HG02970 (cell line): ENCODE measurements at regions not wholly inside any gene's neighbourhood (a gene's known extent, or its start where the extent isn't known, plus 50 kb on each side); places are given as distances from the start of the nearest gene placed in this dataset.
"Not testable (repeated sequence)": the region's sequence is repeated elsewhere in the genome, so short reads cannot be mapped to it uniquely, and the experiment has no call there.

Source experiments
- ATAC-seq: cut with Tn5 transposase; IDR thresholded peaks from one replicate; pipeline ENCODE4 v1.9.1; 2021; ENCODE audit warnings: mild to moderate bottlenecking, moderate library complexity, moderate number of reproducible peaks; ENCODE audit not compliant: unreplicated experiment, low FRiP score

DNA sequence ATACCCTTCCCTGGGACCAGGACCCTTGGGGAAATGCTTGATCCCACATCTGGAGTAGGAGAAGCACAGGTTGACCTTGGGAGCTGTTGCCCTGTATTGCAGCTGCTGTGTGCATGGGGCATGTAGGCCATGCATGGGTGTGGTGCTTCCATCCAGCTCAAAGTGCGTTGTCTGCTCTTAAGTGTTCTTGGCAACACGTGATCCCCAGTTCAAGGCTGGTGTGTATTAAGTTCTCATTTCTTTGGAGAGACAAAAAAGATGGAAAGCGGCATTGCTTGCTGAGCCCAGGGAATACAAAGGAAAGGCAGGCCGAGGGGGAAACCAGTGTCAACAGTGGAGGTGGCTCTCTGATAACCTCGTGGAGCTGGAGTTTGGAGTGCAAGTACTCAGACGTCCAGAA, 110.7 kb downstream of the RTP5 start:
- no peak for ATAC-seq

DNA sequence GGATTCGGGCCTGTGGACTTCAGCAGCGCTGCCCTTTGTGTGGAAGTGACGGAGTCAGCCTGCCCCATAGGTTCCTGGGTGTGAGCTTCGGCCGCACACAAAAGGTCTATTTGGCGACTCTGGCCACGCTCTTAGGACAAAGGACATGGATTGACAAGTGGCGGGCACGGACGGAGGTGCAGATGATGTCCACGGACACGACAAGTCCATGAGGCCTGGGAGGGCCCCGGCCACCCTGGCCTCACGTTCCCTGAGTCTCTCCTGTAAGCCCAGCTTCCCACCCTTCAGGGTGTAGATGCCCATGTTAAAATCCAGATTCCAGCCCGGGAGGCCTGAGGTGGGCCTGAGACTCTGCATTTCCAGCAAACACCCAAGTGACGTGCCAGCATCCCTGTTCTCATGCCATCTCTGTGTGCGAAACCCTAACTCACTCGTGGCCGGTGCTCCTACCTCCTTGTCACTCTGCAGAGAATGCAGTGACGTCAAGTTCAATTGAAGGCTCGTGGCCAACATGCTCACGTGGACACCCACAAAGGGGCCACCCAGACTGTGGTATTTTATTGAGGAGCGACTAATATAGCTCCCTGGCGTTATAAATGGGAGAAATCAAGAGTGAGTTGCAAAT, 111.7 kb downstream of the RTP5 start:
- ATAC-seq = no peak

DNA sequence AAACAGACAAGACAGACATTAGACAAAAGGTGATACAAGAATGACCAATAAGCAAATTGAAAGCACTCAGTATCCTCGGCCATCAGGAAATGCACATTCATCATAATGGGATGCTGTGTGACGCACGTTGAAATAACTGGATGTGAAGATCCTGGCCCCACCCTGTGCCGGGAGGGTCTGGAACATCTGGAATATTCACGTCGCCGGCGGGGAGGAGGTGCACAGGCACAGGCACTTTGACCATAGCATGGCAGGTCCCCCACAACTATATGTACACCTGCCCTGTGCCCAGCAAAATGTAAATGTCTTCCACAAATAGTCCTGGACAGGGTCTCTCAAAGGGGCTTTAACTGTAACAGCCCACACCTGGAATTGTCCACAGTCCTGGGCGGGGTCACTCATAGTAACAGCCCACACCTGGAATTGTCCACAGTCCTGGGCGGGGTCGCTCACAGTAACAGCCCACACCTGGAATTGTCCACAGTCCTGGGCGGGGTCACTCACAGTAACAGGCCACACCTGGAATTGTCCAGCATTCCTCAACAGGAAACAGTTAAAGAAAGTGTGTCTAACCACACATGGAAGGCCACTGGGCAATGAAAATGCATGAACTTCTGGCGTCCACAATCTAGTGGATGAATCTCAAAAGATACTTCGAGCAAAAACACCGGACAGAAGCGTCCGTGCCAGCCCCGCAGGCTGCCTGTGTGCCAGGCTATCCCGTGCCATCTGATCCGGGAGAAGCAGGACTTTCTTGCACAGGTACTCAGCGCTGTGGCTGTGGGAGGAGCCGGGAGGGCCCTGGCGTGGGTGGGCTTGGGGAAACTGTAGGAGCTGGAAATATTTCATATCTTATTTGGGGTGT, 113.4 kb downstream of the RTP5 start:
- ATAC-seq = no peak

DNA sequence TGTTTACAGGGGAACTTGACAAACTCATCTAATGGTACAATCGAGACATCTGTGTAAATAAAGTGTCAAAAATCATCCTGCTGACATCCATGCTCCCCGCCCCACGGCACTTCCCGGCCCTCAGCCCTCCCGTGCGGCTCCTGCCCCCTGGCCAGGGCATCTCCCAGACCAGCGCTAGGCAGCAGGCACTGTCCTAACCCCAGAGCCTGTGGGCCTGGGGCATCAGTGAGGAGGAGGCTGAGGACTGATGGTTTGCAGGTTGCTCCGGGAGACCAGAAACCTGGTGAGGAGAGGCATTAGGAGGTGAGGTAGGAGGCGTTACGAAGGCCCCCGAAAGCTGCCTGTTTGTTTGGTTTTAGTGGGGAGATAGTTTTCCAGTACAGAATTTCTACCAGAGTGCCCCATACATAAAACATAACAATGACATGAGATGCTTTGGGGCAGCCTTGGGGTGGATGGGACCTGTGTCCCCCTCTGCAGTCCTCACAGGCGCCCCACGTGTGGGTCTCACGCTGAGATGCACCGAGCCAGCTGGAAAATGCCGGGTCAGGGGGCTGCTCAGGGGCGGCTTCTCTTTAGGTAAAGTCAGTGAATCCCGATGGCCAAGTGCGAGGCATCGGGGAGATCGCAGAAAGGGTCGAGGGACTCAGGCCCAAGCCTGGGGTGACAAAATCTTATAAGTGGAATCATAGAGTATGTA, 114.2 kb downstream of the RTP5 start:
- ATAC-seq = no peak

- no peak for ATAC-seq
These were observed 114.7 kb downstream of the RTP5 start for GRCh38 chr2:241984271-241984655.

DNA sequence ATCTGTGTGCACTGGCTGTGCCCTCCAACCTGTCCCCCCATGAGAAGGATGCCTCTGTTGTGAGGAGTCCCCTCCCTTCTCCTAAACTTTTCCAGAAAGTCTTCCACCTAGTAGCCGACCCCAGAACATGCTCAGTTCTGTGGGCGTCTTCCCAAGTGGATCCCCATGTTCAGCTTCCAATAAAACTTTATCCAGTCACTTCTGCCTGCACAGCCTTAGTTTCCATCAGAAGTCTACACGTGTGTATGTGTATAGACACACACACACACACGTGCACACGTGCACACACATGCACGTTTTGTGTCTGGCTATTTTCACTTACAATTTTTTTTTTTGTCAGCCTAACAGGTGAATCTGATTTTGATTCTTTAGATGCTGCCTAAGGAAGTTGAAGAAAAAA, 115.1 kb downstream of the RTP5 start:
- ATAC-seq = no peak

- not testable (repeated sequence) for ATAC-seq
These were observed 115.8 kb downstream of the RTP5 start for GRCh38 chr2:241985161-241985985.

GRCh38 chr2:241985986-241986329, 116.4 kb downstream of the RTP5 start:
- ATAC-seq = no peak

DNA sequence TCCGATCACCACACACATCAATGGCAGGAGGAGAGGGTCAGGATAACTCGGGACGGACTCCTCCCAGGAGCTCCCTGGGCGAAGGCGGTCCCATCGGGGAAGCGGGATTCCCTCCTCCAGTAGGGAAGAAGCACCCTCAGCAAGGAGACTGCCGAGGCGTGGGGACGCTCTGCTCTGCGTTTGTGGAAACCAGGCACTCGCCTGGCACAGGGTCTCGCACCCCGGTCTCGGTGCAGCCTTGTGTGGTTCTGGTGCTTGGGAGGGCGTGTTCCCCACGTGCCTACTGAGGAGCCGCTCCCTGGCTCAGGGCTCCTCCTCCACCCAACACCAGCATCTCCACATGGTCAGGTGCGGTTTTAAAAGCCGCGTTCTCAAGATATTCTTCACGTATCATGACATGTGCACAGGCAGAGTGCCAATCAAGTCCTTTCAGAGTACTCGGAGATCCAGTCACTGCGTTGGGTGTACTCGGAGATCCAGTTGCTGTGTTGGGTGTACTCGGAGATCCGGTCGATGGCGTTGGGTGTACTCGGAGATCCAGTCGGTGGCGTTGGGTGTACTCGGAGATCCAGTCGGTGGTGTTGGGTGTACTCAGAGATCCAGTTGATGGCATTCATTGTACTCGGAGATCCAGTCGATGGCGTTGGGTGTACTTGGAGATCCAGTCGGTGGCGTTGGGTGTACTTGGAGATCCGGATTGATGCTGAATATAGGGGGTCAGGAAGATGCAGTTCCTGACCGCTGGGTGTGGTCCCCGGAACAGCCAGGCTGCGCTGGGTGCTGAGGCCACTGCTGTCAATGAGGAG, 117.5 kb downstream of the RTP5 start:
- ATAC-seq = no peak

DNA sequence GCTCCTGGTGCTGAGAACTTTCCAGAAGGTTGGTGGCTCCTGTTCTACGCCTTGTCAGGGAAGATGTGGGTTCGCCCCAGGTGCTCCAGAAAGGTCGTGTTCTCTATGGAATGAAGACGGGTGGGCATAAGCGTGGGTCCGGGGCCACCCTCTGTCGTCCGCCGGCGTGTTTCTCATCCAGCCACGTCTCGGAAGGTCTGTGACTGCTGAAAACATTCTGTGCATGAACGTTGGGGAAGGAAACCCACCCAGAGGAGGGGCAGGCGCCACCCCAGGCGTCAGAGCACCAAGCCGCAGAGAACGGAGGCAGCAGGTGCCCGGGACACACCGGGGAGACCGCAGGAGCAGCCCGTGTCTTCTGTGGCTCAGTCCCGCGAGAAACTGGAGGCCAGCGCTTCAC, 118.2 kb downstream of the RTP5 start:
- ATAC-seq = no peak

DNA sequence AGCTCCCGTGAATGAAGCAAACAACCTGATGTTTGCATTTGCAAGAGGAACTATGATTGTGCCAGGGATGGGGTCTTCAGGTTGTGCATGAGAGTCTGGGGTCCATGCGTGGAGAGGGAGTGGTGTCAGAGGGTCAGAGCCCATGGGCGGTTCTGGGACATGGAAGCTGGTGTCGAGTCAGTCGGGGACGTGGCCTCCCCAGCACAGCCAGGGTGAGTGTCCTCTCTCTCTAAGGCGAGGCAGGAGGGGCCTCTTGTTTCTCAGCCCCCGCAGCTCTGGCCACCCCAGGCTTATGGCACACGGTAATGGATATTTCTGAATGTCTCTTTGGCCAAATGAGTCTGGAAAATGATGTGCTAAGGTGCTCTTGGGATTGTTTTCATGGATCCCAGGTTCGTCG, 118.6 kb downstream of the RTP5 start:
- ATAC-seq = no peak

GRCh38 chr2:241989074-241989473, 119.5 kb downstream of the RTP5 start:
- ATAC-seq = no peak

GRCh38 chr2:241990466-241990865, 120.9 kb downstream of the RTP5 start:
- ATAC-seq = no peak

DNA sequence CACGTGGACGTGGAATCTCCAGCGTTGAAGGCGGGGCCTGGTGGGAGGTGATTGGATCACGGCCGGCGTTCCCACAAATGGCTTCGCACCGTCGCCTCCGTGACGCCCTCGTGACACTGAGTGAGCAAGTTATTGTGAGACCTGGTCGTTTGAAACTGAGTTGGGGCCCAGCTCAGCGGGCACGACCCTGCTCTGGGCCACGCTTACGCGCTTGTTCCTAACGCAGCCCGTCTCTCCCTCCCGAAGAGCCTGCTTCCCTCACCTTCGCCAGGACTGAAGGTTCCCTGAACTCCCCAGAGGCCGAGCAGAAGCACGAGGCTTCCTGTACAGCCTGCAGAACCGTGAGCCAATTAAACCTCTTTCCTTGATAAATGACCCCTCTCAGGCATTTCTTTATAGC, 121.8 kb downstream of the RTP5 start:
- ATAC-seq = no peak

- no peak for ATAC-seq
These were observed 123.2 kb downstream of the RTP5 start for GRCh38 chr2:241992753-241993152.

GRCh38 chr2:241993386-241994005, 124.0 kb downstream of the RTP5 start:
- no peak for ATAC-seq

- ATAC-seq = no peak
These were observed 124.6 kb downstream of the RTP5 start for GRCh38 chr2:241994086-241994485.

DNA sequence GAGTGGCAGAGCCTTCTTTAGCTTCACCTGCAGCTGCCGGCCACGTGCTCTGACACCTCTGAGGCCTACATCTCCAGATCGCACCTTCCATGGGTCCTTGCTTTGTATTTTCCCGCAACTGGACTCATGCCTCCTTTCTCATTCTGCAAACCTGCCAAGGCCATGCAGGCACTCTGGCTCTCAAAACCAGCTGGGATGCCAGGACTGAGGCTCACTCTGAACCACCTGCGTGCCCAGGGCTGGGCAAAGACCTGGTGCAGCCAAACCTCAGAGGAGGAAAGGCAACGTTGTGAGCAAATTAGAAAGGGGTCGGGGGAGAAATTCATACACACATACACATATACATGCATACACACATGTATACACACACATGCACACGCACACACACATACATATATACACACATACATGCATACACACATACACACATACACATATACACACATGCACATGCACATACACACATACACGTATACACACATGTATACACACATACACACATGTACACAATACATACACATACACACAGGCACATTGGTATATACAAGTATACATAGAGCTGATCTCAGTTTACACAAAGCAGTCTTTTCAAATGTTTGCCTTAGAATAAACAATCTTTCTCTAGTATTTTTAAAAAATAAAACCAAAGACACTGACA, 125.2 kb downstream of the RTP5 start:
- no peak for ATAC-seq

DNA sequence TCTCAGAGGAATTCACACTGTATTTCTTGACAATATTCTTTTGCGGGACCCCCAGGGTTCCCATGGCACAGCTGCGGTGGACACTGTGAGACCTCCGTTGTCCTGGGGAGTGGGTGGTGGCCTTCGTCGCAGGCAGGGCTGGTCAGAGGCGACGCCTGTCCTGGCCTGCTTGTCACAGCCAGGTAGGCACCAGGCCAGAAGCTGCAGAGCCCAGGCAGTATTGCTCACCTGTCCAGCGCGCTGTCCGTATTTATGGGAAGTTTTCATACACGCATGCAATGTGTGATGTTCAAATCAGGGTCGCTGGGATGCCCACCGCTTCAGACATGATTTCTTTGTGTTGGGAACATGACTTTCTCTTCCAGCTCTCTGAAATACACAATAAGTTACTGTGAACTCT, 126.6 kb downstream of the RTP5 start:
- ATAC-seq = no peak
